SK-N-MC (cell line): ENCODE measurements at regions not wholly inside any gene's neighbourhood (a gene's known extent, or its start where the extent isn't known, plus 50 kb on each side); places are given as distances from the start of the nearest gene placed in this dataset.

Experiments
- EZH2 ChIP-seq: fragments of 200-600 bp; sonication (generic); IDR thresholded peaks from one replicate; pipeline ENCODE4 v1.6.1; 2017; ENCODE audit warnings: antibody characterized with exemption
- FOXP2 ChIP-seq: optimal IDR thresholded peaks from 2 replicates; pipeline ENCODE3; 2011; ENCODE audit warnings: mild to moderate bottlenecking, moderate library complexity; ENCODE audit not compliant: insufficient read depth; ENCODE audit errors: extremely low read length, control extremely low read depth
- POLR2AphosphoS5 ChIP-seq: IDR thresholded peaks from 2 replicates; pipeline ENCODE4 v1.6.1; 2012; ENCODE audit warnings: mild to moderate bottlenecking, low read depth, low read length, borderline replicate concordance

DNA sequence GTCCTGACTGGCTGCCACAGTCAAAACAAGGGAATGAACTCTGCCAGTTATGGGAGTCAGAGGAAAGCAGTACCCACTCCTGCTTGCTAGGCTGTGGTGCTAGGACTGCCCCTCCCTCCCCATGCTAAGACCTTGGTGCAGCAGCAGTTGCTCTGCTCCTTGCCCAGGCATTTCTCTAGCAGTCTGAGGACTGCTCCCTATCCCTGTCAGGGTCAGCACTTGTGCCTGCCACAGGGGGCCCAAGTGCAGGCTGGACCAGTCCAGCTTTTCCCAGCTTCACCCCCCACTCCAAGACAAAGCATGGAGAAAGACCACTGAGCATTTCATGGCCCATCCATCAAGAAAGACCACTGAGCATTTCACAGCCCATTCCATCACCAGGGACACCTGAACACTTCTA lies 305.8 kb upstream of the CLEC14A start:
- TF ChIP-seq POLR2AphosphoS5 (no peak), EZH2 (no peak), FOXP2 (no peak)
